ENCODE measurements at regions not wholly inside any gene's neighbourhood (a gene's known extent, or its start where the extent isn't known, plus 50 kb on each side); places are given as distances from the start of the nearest gene placed in this dataset.
A peak's percentile ranks its signal among the peaks of the same experiment; 100 is the strongest.

GRCh38 chr11:122440811-122441665, 214.5 kb upstream of the UBASH3B start:
- Mint-ChIP-seq H3K27ac (no peak overlapping the region), H3K4me3 (peak overlapping the region in 1 of 8 donors; percentile 4), H3K4me1 (peaks cover 2 to 8% (median 5%) of the 10 kb centered on the region in 4 donors), H3K27me3 (peaks cover 13 to 19% of the 10 kb centered on the region in 2 donors), H3K9me3 (peaks cover 0 to 2% (median 0%) of the 10 kb centered on the region in 8 donors), H3K36me3 (no peaks in the 10 kb centered on the region)
- ChIA-PET POLR2A (ENCODE audit: partially characterized antibody) (no interaction called here), CTCF (ENCODE audit: partially characterized antibody) (no interaction called here)
- no peak overlapping the region for H3K27ac ChIP-seq (ENCODE audit: low read depth, low read length)
- intact Hi-C loops (cut with micrococcal nuclease), result no loop called here
- H3K27me3 ChIP-seq (ENCODE audit: insufficient read depth, low read length), result no peaks in the 10 kb centered on the region
- no peak for DNase-seq
- no peak overlapping the region for H3K4me3 ChIP-seq (ENCODE audit: low read length in 2 of 2)
- no peaks in the 10 kb centered on the region for H3K4me1 ChIP-seq (ENCODE audit: insufficient read depth, low read length)
- H3K9me3 ChIP-seq (ENCODE audit: control insufficient read depth in 1 of 2, low read length in 2 of 2), result no peaks in the 10 kb centered on the region
- no peaks in the 10 kb centered on the region for H3K36me3 ChIP-seq (ENCODE audit: insufficient read depth, low read length)

GRCh38 chr11:122439866-122440810, 215.4 kb upstream of the UBASH3B start:
- DNase-seq, result no peak
- no peaks in the 10 kb centered on the region for H3K27me3 ChIP-seq (ENCODE audit: insufficient read depth, low read length)
- H3K4me3 ChIP-seq (ENCODE audit: low read length in 2 of 2), result no peak overlapping the region
- H3K4me1 ChIP-seq (ENCODE audit: insufficient read depth, low read length), result no peaks in the 10 kb centered on the region
- Mint-ChIP-seq H3K27me3 (peaks cover 12 to 22% of the 10 kb centered on the region in 2 donors), H3K36me3 (no peaks in the 10 kb centered on the region), H3K27ac (no peak overlapping the region), H3K4me1 (peaks cover 2 to 8% (median 5%) of the 10 kb centered on the region in 4 donors), H3K4me3 (peak overlapping the region in 1 of 8 donors; percentile 35), H3K9me3 (peaks cover 0 to 2% (median 0%) of the 10 kb centered on the region in 8 donors)
- POLR2A ChIA-PET (ENCODE audit: partially characterized antibody), result no interaction called here
- no peaks in the 10 kb centered on the region for H3K36me3 ChIP-seq (ENCODE audit: insufficient read depth, low read length)
- CTCF ChIA-PET (ENCODE audit: partially characterized antibody), result no interaction called here
- H3K27ac ChIP-seq (ENCODE audit: low read depth, low read length), result no peak overlapping the region
- H3K9me3 ChIP-seq (ENCODE audit: control insufficient read depth in 1 of 2, low read length in 2 of 2), result no peaks in the 10 kb centered on the region
- intact Hi-C loops (cut with micrococcal nuclease), result no loop called here

GRCh38 chr11:122436188-122436555, 219.3 kb upstream of the UBASH3B start:
- H3K4me1 Mint-ChIP-seq, result peaks cover 2 to 8% (median 5%) of the 10 kb centered on the region in 4 donors
- H3K9me3 Mint-ChIP-seq, result peaks cover 0 to 4% (median 0%) of the 10 kb centered on the region in 8 donors
- Histone ChIP-seq H3K4me1 (ENCODE audit: insufficient read depth, low read length) (no peaks in the 10 kb centered on the region), H3K36me3 (ENCODE audit: insufficient read depth, low read length) (no peaks in the 10 kb centered on the region), H3K9me3 (ENCODE audit: control insufficient read depth in 1 of 2, low read length in 2 of 2) (no peaks in the 10 kb centered on the region), H3K4me3 (ENCODE audit: low read length in 2 of 2) (no peak overlapping the region), H3K27me3 (ENCODE audit: insufficient read depth, low read length) (no peaks in the 10 kb centered on the region), H3K27ac (ENCODE audit: low read depth, low read length) (no peak overlapping the region)
- ChIA-PET CTCF (ENCODE audit: partially characterized antibody) (no interaction called here), POLR2A (ENCODE audit: partially characterized antibody) (no interaction called here)
- H3K27ac Mint-ChIP-seq, result no peak overlapping the region
- peaks cover 13 to 19% of the 10 kb centered on the region in 2 donors for H3K27me3 Mint-ChIP-seq
- no peak overlapping the region for H3K4me3 Mint-ChIP-seq
- intact Hi-C loops (cut with micrococcal nuclease), result no loop called here
- DNase-seq, result no peak
- H3K36me3 Mint-ChIP-seq, result no peaks in the 10 kb centered on the region

- CTCF ChIA-PET (ENCODE audit: partially characterized antibody), result no interaction called here
- Histone ChIP-seq H3K27ac (ENCODE audit: low read depth, low read length) (no peak overlapping the region), H3K4me3 (ENCODE audit: low read length in 2 of 2) (no peak overlapping the region), H3K4me1 (ENCODE audit: insufficient read depth, low read length) (no peaks in the 10 kb centered on the region), H3K27me3 (ENCODE audit: insufficient read depth, low read length) (no peaks in the 10 kb centered on the region), H3K36me3 (ENCODE audit: insufficient read depth, low read length) (no peaks in the 10 kb centered on the region), H3K9me3 (ENCODE audit: control insufficient read depth in 1 of 2, low read length in 2 of 2) (no peaks in the 10 kb centered on the region)
- no peak overlapping the region for H3K4me3 Mint-ChIP-seq
- intact Hi-C loops (cut with micrococcal nuclease), result no loop called here
- H3K27me3 Mint-ChIP-seq, result peaks cover 13 to 17% of the 10 kb centered on the region in 2 donors
- no peak overlapping the region for H3K27ac Mint-ChIP-seq
- POLR2A ChIA-PET (ENCODE audit: partially characterized antibody), result no interaction called here
- peaks cover 0 to 4% (median 0%) of the 10 kb centered on the region in 8 donors for H3K9me3 Mint-ChIP-seq
- DNase-seq, result no peak
- peaks cover 0 to 6% (median 5%) of the 10 kb centered on the region in 4 donors for H3K4me1 Mint-ChIP-seq
- H3K36me3 Mint-ChIP-seq, result no peaks in the 10 kb centered on the region
Observed at GRCh38 chr11:122435540-122436187, 219.9 kb upstream of the UBASH3B start.

- H3K4me1 Mint-ChIP-seq, result no peaks in the 10 kb centered on the region
- DNase-seq, result no peak
- Histone ChIP-seq H3K27me3 (ENCODE audit: insufficient read depth, low read length) (no peaks in the 10 kb centered on the region), H3K4me3 (ENCODE audit: low read length in 2 of 2) (no peak overlapping the region), H3K27ac (ENCODE audit: low read depth, low read length) (no peak overlapping the region), H3K4me1 (ENCODE audit: insufficient read depth, low read length) (no peaks in the 10 kb centered on the region), H3K36me3 (ENCODE audit: insufficient read depth, low read length) (no peaks in the 10 kb centered on the region), H3K9me3 (ENCODE audit: control insufficient read depth in 1 of 2, low read length in 2 of 2) (no peaks in the 10 kb centered on the region)
- peaks cover 0 to 4% (median 0%) of the 10 kb centered on the region in 8 donors for H3K9me3 Mint-ChIP-seq
- CTCF ChIA-PET (ENCODE audit: partially characterized antibody), result no interaction called here
- no peak overlapping the region for H3K27ac Mint-ChIP-seq
- no peaks in the 10 kb centered on the region for H3K36me3 Mint-ChIP-seq
- H3K27me3 Mint-ChIP-seq, result peaks cover 6 to 11% of the 10 kb centered on the region in 2 donors
- intact Hi-C loops (cut with micrococcal nuclease), result no loop called here
- POLR2A ChIA-PET (ENCODE audit: partially characterized antibody), result no interaction called here
- no peak overlapping the region for H3K4me3 Mint-ChIP-seq
Observed at GRCh38 chr11:122434786-122435185, 220.7 kb upstream of the UBASH3B start.

- Histone ChIP-seq H3K36me3 (ENCODE audit: insufficient read depth, low read length) (no peaks in the 10 kb centered on the region), H3K4me3 (ENCODE audit: low read length in 2 of 2) (no peak overlapping the region), H3K27me3 (ENCODE audit: insufficient read depth, low read length) (no peaks in the 10 kb centered on the region), H3K27ac (ENCODE audit: low read depth, low read length) (no peak overlapping the region), H3K4me1 (ENCODE audit: insufficient read depth, low read length) (no peaks in the 10 kb centered on the region), H3K9me3 (ENCODE audit: control insufficient read depth in 1 of 2, low read length in 2 of 2) (no peaks in the 10 kb centered on the region)
- Mint-ChIP-seq H3K27ac (no peak overlapping the region), H3K4me3 (no peak overlapping the region), H3K9me3 (peaks cover 0 to 2% (median 0%) of the 10 kb centered on the region in 8 donors), H3K27me3 (peaks cover 0 to 4% of the 10 kb centered on the region in 2 donors), H3K4me1 (no peaks in the 10 kb centered on the region), H3K36me3 (no peaks in the 10 kb centered on the region)
- DNase-seq, result no peak
- intact Hi-C loops (cut with micrococcal nuclease), result no loop called here
- ChIA-PET POLR2A (ENCODE audit: partially characterized antibody) (no interaction called here), CTCF (ENCODE audit: partially characterized antibody) (no interaction called here)
Observed at GRCh38 chr11:122430490-122430889, 225.0 kb upstream of the UBASH3B start.

GRCh38 chr11:122426073-122426472, 229.4 kb upstream of the UBASH3B start:
- Histone ChIP-seq H3K9me3 (ENCODE audit: control insufficient read depth in 1 of 2, low read length in 2 of 2) (no peaks in the 10 kb centered on the region), H3K36me3 (ENCODE audit: insufficient read depth, low read length) (no peaks in the 10 kb centered on the region), H3K4me3 (ENCODE audit: low read length in 2 of 2) (no peak overlapping the region), H3K27me3 (ENCODE audit: insufficient read depth, low read length) (no peaks in the 10 kb centered on the region), H3K27ac (ENCODE audit: low read depth, low read length) (no peak overlapping the region), H3K4me1 (ENCODE audit: insufficient read depth, low read length) (no peaks in the 10 kb centered on the region)
- CTCF ChIA-PET (ENCODE audit: partially characterized antibody), result interaction anchor here (1.3 kb wide), 1 partner anchor 12 kb away, joined by 3 read pairs; no protein-coding TSS in a partner anchor
- Mint-ChIP-seq H3K9me3 (peaks cover 0 to 2% (median 0%) of the 10 kb centered on the region in 8 donors), H3K4me1 (no peaks in the 10 kb centered on the region), H3K36me3 (no peaks in the 10 kb centered on the region), H3K4me3 (no peak overlapping the region), H3K27ac (no peak overlapping the region), H3K27me3 (peaks cover 0 to 12% of the 10 kb centered on the region in 2 donors)
- POLR2A ChIA-PET (ENCODE audit: partially characterized antibody), result no interaction called here
- intact Hi-C loops (cut with micrococcal nuclease), result no loop called here
- no peak for DNase-seq
